ENCODE measurements at regions not wholly inside any gene's neighbourhood (a gene's known extent, or its start where the extent isn't known, plus 50 kb on each side); places are given as distances from the start of the nearest gene placed in this dataset.
A peak's percentile ranks its signal among the peaks of the same experiment; 100 is the strongest.

GRCh38 chr6:113258771-113259170, 598.4 kb upstream of the MARCKS start:
- TF ChIP-seq CTCF (IDR thresholded peaks at IDR 0.05; ENCODE audit: low read depth, low read length, missing control alignments), result no peak
- H3K27ac ChIP-seq, result no peak overlapping the region
- no peaks in the 10 kb centered on the region for H3K36me3 ChIP-seq (replicated peaks)
- in situ Hi-C loops (cut with HindIII; ENCODE audit: low pct_ligation_motif_present, low sequenced_read_pairs), result no loop called here
- no peak overlapping the region for H3K4me3 ChIP-seq (ENCODE audit: low read depth, low read length)
- no peaks in the 10 kb centered on the region for H3K27me3 ChIP-seq (replicated peaks)
- no peak for DNase-seq

GRCh38 chr6:113271437-113271836, 585.7 kb upstream of the MARCKS start:
- Histone ChIP-seq H3K4me3 (ENCODE audit: low read depth, low read length) (no peak overlapping the region), H3K36me3 (replicated peaks) (no peaks in the 10 kb centered on the region), H3K27me3 (replicated peaks) (no peaks in the 10 kb centered on the region), H3K27ac (no peak overlapping the region)
- DNase-seq, result no peak
- TF ChIP-seq CTCF (IDR thresholded peaks at IDR 0.05; ENCODE audit: low read depth, low read length, missing control alignments), result no peak
- in situ Hi-C loops (cut with HindIII; ENCODE audit: low pct_ligation_motif_present, low sequenced_read_pairs), result no loop called here

- H3K27me3 ChIP-seq (replicated peaks), result no peaks in the 10 kb centered on the region
- in situ Hi-C loops (cut with HindIII; ENCODE audit: low pct_ligation_motif_present, low sequenced_read_pairs), result no loop called here
- no peak for DNase-seq
- H3K27ac ChIP-seq, result no peak overlapping the region
- no peak overlapping the region for H3K4me3 ChIP-seq (ENCODE audit: low read depth, low read length)
- no peaks in the 10 kb centered on the region for H3K36me3 ChIP-seq (replicated peaks)
- no peak for TF ChIP-seq CTCF (IDR thresholded peaks at IDR 0.05; ENCODE audit: low read depth, low read length, missing control alignments)
Observed at GRCh38 chr6:113276601-113277000, 580.5 kb upstream of the MARCKS start.

GRCh38 chr6:113277111-113277510, 580.0 kb upstream of the MARCKS start:
- Histone ChIP-seq H3K4me3 (ENCODE audit: low read depth, low read length) (no peak overlapping the region), H3K36me3 (replicated peaks) (no peaks in the 10 kb centered on the region), H3K27ac (no peak overlapping the region), H3K27me3 (replicated peaks) (no peaks in the 10 kb centered on the region)
- no peak for TF ChIP-seq CTCF (IDR thresholded peaks at IDR 0.05; ENCODE audit: low read depth, low read length, missing control alignments)
- in situ Hi-C loops (cut with HindIII; ENCODE audit: low pct_ligation_motif_present, low sequenced_read_pairs), result no loop called here
- no peak for DNase-seq

- in situ Hi-C loops (cut with HindIII; ENCODE audit: low pct_ligation_motif_present, low sequenced_read_pairs), result no loop called here
Observed at GRCh38 chr6:113281014-113281413, 576.1 kb upstream of the MARCKS start.

More at GRCh38 chr6:113281014-113281413, 576.1 kb upstream of the MARCKS start:
- DNase-seq, result peak; percentile 12
- no peaks in the 10 kb centered on the region for H3K36me3 ChIP-seq (replicated peaks)
- no peak overlapping the region for H3K27ac ChIP-seq
- no peak for TF ChIP-seq CTCF (IDR thresholded peaks at IDR 0.05; ENCODE audit: low read depth, low read length, missing control alignments)
- no peaks in the 10 kb centered on the region for H3K27me3 ChIP-seq (replicated peaks)
- H3K4me3 ChIP-seq (ENCODE audit: low read depth, low read length), result no peak overlapping the region
